OCI-LY1 (cell line): ENCODE measurements at regions not wholly inside any gene's neighbourhood (a gene's known extent, or its start where the extent isn't known, plus 50 kb on each side); places are given as distances from the start of the nearest gene placed in this dataset.

ENCODE experiments used
- H2AFZ ChIP-seq: fragments of 200-600 bp; sonication (generic), shearing (Covaris generic); 2 replicates; pipeline ENCODE4 v1.6.0; 2014; ENCODE audit warnings: antibody characterized with exemption, mild to moderate bottlenecking, low read length
- H3F3A ChIP-seq: fragments of 200-600 bp; sonication (generic), shearing (Covaris generic); 2 replicates; pipeline ENCODE4 v1.6.0; 2014; ENCODE audit warnings: mild to moderate bottlenecking, antibody characterized with exemption, low read length, moderate library complexity; ENCODE audit not compliant: insufficient read depth
- H3K27ac ChIP-seq: fragments of 200-600 bp; sonication (generic); 2 replicates; pipeline ENCODE4 v1.5.1; 2014; ENCODE audit warnings: low read length, mixed run types, mild to moderate bottlenecking, low read depth; ENCODE audit not compliant: poor library complexity, severe bottlenecking
- H3K27me3 ChIP-seq: fragments of 200-600 bp; sonication (generic); 2 replicates; pipeline ENCODE4 v1.6.0; 2014; ENCODE audit warnings: antibody characterized with exemption, mild to moderate bottlenecking, low read length, moderate library complexity; ENCODE audit not compliant: insufficient read depth
- H3K36me3 ChIP-seq: fragments of 200-600 bp; sonication (generic); 2 replicates; pipeline ENCODE4 v1.6.1; 2014; ENCODE audit warnings: mild to moderate bottlenecking, antibody characterized with exemption, low read length, moderate library complexity, mixed read lengths; ENCODE audit not compliant: insufficient read depth
- H3K4me1 ChIP-seq: fragments of 200-600 bp; sonication (generic); 2 replicates; pipeline ENCODE4 v1.5.1; 2014; ENCODE audit warnings: mild to moderate bottlenecking, low read length, moderate library complexity; ENCODE audit not compliant: insufficient read depth, severe bottlenecking
- H3K4me2 ChIP-seq: fragments of 200-600 bp; sonication (generic), shearing (Covaris generic); 2 replicates; pipeline ENCODE4 v1.6.1; 2014; ENCODE audit warnings: low read length
- H3K4me3 ChIP-seq: fragments of 200-600 bp; sonication (generic); 2 replicates; pipeline ENCODE4 v1.5.1; 2014; ENCODE audit warnings: low read length, low read depth, mild to moderate bottlenecking, mixed read lengths; ENCODE audit not compliant: poor library complexity, severe bottlenecking
- H3K79me2 ChIP-seq: fragments of 200-600 bp; shearing (Covaris generic); 2 replicates; pipeline ENCODE4 v1.6.1; 2016; ENCODE audit warnings: mixed run types, low read length, mixed read lengths; ENCODE audit not compliant: insufficient read depth
- H3K9ac ChIP-seq: fragments of 200-600 bp; sonication (generic), shearing (Covaris generic); 2 replicates; pipeline ENCODE4 v1.6.1; 2014; ENCODE audit warnings: mild to moderate bottlenecking, low read length, mixed read lengths
- H3K9me2 ChIP-seq: fragments of 200-600 bp; sonication (generic), shearing (Covaris generic); 2 replicates; pipeline ENCODE4 v1.6.1; 2014; ENCODE audit warnings: low read depth, mild to moderate bottlenecking, low read length, mixed read lengths
- H3K9me3 ChIP-seq: fragments of 200-600 bp; shearing (Covaris generic); 2 replicates; pipeline ENCODE4 v1.6.1; 2014; ENCODE audit warnings: low read length, mixed read lengths
- H4K20me1 ChIP-seq: fragments of 200-600 bp; sonication (generic), shearing (Covaris generic); 2 replicates; pipeline ENCODE4 v1.6.0; 2016; ENCODE audit warnings: mild to moderate bottlenecking, low read length; ENCODE audit not compliant: insufficient read depth
- CTCF ChIP-seq: fragments of 200-600 bp; sonication (generic), shearing (Covaris generic); IDR thresholded peaks from 2 replicates; pipeline ENCODE4 v1.5.1; 2017; ENCODE audit warnings: mild to moderate bottlenecking, antibody characterized with exemption, low read length, moderate library complexity, mixed read lengths
- EZH2 ChIP-seq: fragments of 200-600 bp; sonication (generic), shearing (Covaris generic); IDR thresholded peaks from 2 replicates; pipeline ENCODE4 v1.8.0; 2017; ENCODE audit warnings: borderline replicate concordance, mixed run types, mild to moderate bottlenecking, antibody characterized with exemption, low read length, moderate library complexity, mixed read lengths

GRCh38 chr2:128808462-128809258, 490.0 kb upstream of the HS6ST1 start:
- H3K79me2 ChIP-seq: no peaks in the 10 kb centered on the region
- no peak overlapping the region for H3K4me2 ChIP-seq
- no peaks in the 10 kb centered on the region for H3K27me3 ChIP-seq
- no peaks in the 10 kb centered on the region for H3F3A ChIP-seq
- H3K9ac ChIP-seq: no peak overlapping the region
- H2AFZ ChIP-seq: no peak overlapping the region
- no peaks in the 10 kb centered on the region for H3K36me3 ChIP-seq
- no peaks in the 10 kb centered on the region for H3K9me2 ChIP-seq
- TF ChIP-seq CTCF (no peak), EZH2 (no peak)
- no peak overlapping the region for H3K27ac ChIP-seq
- H3K4me3 ChIP-seq: no peak overlapping the region
- H3K9me3 ChIP-seq: no peaks in the 10 kb centered on the region
- H4K20me1 ChIP-seq: no peaks in the 10 kb centered on the region
- H3K4me1 ChIP-seq: no peaks in the 10 kb centered on the region

- Histone ChIP-seq H4K20me1 (no peaks in the 10 kb centered on the region), H3K4me1 (no peaks in the 10 kb centered on the region), H3F3A (no peaks in the 10 kb centered on the region), H3K4me2 (no peak overlapping the region), H3K27ac (no peak overlapping the region), H2AFZ (no peak overlapping the region), H3K36me3 (no peaks in the 10 kb centered on the region), H3K9ac (no peak overlapping the region), H3K27me3 (no peaks in the 10 kb centered on the region), H3K79me2 (no peaks in the 10 kb centered on the region), H3K9me2 (no peaks in the 10 kb centered on the region), H3K4me3 (no peak overlapping the region), H3K9me3 (no peaks in the 10 kb centered on the region)
- TF ChIP-seq CTCF (no peak), EZH2 (no peak)
These were observed 490.6 kb upstream of the HS6ST1 start for GRCh38 chr2:128809259-128809636.

- no peak overlapping the region for H2AFZ ChIP-seq
- H4K20me1 ChIP-seq: no peaks in the 10 kb centered on the region
- H3K4me1 ChIP-seq: no peaks in the 10 kb centered on the region
- H3K4me2 ChIP-seq: no peak overlapping the region
- H3F3A ChIP-seq: no peaks in the 10 kb centered on the region
- H3K4me3 ChIP-seq: no peak overlapping the region
- no peaks in the 10 kb centered on the region for H3K9me3 ChIP-seq
- no peaks in the 10 kb centered on the region for H3K36me3 ChIP-seq
- no peak for TF ChIP-seq EZH2
- no peak for TF ChIP-seq CTCF
- no peak overlapping the region for H3K27ac ChIP-seq
- H3K9me2 ChIP-seq: no peaks in the 10 kb centered on the region
- H3K9ac ChIP-seq: no peak overlapping the region
- no peaks in the 10 kb centered on the region for H3K27me3 ChIP-seq
- no peaks in the 10 kb centered on the region for H3K79me2 ChIP-seq
These were observed 491.2 kb upstream of the HS6ST1 start for GRCh38 chr2:128809880-128810279.
